AG09319 (cell line): ENCODE measurements at regions not wholly inside any gene's neighbourhood (a gene's known extent, or its start where the extent isn't known, plus 50 kb on each side); places are given as distances from the start of the nearest gene placed in this dataset.
"Not testable (repeated sequence)": the region's sequence is repeated elsewhere in the genome, so short reads cannot be mapped to it uniquely, and the experiment has no call there.

Experiments
- DNase-seq: peaks from one replicate; pipeline ENCODE4 v3.0.0-alpha.2; 2010; ENCODE audit warnings: low read depth; ENCODE audit errors: extremely low read depth
- CTCF ChIP-seq: IDR thresholded peaks from 2 replicates; pipeline ENCODE4 v1.5.1; 2011; ENCODE audit warnings: low read depth, mild to moderate bottlenecking, inconsistent platforms, low read length, moderate library complexity

- no peak for DNase-seq
- no peak for TF ChIP-seq CTCF
Measured at GRCh38 chr9:97160255-97160654, 121.3 kb upstream of the CTSV start.

GRCh38 chr9:97158722-97159121 is 119.8 kb upstream of the CTSV start:
- DNase-seq, result not testable (repeated sequence)

GRCh38 chr9:97155441-97155840 is 116.5 kb upstream of the CTSV start:
- DNase-seq, result not testable (repeated sequence)

GRCh38 chr9:97153967-97154366 is 115.0 kb upstream of the CTSV start:
- no peak for TF ChIP-seq CTCF
- no peak for DNase-seq

GRCh38 chr9:97153160-97153559 is 114.2 kb upstream of the CTSV start:
- DNase-seq, result not testable (repeated sequence)

- not testable (repeated sequence) for DNase-seq
Measured at GRCh38 chr9:97150471-97150870, 111.5 kb upstream of the CTSV start.

- not testable (repeated sequence) for DNase-seq
Measured at GRCh38 chr9:97148428-97148827, 109.5 kb upstream of the CTSV start.

GRCh38 chr9:97145680-97146079 is 106.7 kb upstream of the CTSV start:
- not testable (repeated sequence) for DNase-seq

GRCh38 chr9:97140566-97140965 is 101.6 kb upstream of the CTSV start:
- TF ChIP-seq CTCF, result no peak
- no peak for DNase-seq

- TF ChIP-seq CTCF, result no peak
Measured at GRCh38 chr9:97136421-97136820, 97.5 kb upstream of the CTSV start.

GRCh38 chr9:97133966-97134365 is 95.0 kb upstream of the CTSV start:
- DNase-seq, result not testable (repeated sequence)

More at GRCh38 chr9:97136421-97136820, 97.5 kb upstream of the CTSV start:
- no peak for DNase-seq

GRCh38 chr9:97132865-97133264 is 93.9 kb upstream of the CTSV start:
- TF ChIP-seq CTCF, result no peak
- no peak for DNase-seq

GRCh38 chr9:97130864-97131263 is 91.9 kb upstream of the CTSV start:
- DNase-seq, result not testable (repeated sequence)

GRCh38 chr9:97130387-97130786 is 91.4 kb upstream of the CTSV start:
- DNase-seq, result not testable (repeated sequence)
